Ecto neural progenitor cell (in vitro differentiated cells): ENCODE measurements at regions not wholly inside any gene's neighbourhood (a gene's known extent, or its start where the extent isn't known, plus 50 kb on each side); places are given as distances from the start of the nearest gene placed in this dataset.
"Not testable (repeated sequence)": the region's sequence is repeated elsewhere in the genome, so short reads cannot be mapped to it uniquely, and the experiment has no call there.

Source experiments
- DNase-seq: peaks from one replicate; pipeline ENCODE4 v3.0.0-alpha.2; 2018; ENCODE audit warnings: low spot score

DNA sequence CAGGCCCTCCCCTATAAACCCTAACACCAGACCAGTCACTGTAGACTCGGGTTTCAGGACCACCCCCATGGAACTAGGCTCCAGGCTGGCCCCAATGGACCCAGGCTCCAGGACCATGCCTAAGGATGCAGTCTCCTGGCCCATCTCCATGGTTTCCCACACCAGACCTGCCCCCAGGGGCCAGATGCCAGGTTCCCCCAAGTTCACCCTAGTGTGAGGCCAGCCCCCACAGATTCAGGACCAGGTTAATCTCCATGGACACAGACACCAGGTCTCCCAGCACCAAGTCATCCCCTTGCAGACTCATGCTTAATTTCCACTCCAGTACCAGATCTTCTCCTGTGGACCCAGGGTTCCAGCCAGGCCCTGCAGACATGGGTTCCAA, 103.8 kb upstream of the LANCL2 start:
- no peak for DNase-seq

- not testable (repeated sequence) for DNase-seq
Observed at GRCh38 chr7:55265328-55265727, 99.8 kb upstream of the LANCL2 start.

- no peak for DNase-seq
Observed at GRCh38 chr7:55265836-55266642, 99.1 kb upstream of the LANCL2 start.

DNA sequence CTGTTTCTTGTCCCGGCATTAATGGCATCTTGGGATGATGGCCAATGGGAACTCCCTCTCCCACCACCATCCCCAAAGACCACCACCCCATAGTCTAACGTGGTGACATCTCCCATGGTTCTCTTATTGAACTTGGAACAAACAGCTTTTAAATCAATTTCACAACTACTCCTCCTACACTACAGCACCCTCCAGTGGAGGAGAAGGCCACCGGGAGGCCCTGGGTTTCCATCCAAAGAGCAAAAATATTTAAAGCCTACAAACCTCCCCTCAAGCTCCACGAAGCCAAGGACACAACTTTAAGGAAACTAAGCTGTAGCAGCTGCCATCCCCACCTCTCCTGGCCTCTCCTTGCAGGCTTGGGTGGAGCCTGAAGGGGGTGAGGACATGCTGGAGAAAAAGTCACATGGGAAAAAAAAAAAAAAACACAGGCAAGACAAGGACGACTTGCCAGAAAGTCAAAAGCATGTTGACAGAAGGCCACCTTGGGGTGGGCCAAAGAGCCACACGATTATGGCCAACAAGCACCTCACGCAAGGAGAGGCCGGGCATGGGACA, 94.0 kb upstream of the LANCL2 start:
- DNase-seq: no peak

- no peak for DNase-seq
Observed at GRCh38 chr7:55271661-55272060, 93.5 kb upstream of the LANCL2 start.

- DNase-seq: no peak
Observed at GRCh38 chr7:55272328-55272727, 92.8 kb upstream of the LANCL2 start.

DNA sequence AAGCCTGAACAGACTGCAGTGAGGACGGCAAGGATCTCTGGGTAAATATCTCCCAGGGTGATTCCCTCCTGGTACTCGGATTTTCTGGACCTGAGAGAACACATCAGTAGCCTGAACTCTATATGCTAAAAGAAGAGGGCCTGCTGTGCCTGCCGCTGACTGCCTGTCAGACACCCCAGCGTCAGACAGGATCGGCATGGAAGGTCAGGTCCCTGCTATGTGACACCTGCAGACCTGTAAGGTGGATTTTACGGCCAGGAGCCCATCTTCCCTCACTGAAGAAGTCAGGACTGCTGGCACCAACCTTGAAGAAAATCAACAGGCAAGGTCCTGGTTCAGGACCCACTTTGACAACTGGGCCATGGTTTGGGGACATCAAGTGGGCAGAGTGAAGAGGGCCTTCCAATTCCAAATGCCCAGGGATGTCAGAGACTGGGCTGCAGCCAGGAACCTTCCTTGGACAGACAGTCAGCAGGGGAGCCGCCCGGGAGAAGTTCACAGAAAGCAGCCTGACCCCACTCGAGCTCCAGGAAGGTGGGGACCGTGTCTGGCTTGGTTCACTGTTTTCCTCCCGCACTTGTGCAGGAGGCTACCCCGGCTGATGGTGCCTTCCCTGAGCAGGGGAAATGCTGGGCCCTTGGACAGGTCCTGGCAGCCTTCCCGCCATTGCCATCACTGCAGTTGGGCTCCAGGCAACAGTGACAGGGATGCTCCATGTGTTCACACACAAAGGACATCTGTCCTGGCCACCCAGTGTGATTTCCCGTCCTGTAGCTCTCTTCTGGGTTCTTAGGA, 91.8 kb upstream of the LANCL2 start:
- DNase-seq: no peak

GRCh38 chr7:55274156-55274555, 91.0 kb upstream of the LANCL2 start:
- DNase-seq: no peak

DNA sequence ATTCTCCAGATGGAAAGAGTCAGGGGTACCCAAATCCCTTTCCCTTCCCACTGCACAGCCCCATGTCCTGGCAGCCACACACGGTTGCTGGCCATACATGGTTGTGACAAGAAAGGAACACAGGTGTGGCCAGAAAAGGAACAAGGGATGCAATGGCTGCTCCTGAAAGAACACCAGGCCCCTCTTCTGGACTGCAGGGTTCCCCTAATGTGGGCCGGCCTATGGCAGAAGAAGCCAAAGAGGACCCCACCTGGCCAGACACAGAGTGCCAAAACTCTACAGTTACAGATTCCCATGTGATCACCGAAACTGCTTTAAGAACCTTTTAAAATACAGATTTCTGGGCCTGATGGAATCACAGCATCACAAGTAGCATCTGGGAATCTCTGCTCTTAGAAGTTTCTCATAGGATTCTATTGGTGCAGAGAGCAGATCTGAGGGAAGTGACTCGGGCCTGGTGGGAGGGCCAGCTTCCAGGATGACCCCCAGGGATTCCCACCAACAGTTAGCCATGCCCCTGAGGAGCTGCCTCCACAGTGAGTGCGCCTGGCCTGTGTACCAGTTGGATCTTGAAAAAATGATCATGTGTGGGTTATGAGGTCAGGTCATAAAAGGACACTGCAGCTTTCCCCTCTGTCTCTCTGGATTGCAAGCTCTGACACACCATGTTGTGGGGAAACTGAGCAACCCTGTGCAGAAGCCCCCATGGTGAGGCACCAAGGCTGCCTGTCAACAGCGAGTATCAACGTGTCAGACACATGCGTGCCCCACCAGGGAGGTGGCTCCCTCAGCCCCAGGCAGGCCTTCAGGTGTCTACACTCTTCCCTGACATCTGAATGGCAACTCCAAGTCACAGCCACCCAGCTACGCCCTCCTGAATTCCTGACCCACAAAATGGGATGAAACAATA, 89.6 kb upstream of the LANCL2 start:
- DNase-seq: no peak

DNA sequence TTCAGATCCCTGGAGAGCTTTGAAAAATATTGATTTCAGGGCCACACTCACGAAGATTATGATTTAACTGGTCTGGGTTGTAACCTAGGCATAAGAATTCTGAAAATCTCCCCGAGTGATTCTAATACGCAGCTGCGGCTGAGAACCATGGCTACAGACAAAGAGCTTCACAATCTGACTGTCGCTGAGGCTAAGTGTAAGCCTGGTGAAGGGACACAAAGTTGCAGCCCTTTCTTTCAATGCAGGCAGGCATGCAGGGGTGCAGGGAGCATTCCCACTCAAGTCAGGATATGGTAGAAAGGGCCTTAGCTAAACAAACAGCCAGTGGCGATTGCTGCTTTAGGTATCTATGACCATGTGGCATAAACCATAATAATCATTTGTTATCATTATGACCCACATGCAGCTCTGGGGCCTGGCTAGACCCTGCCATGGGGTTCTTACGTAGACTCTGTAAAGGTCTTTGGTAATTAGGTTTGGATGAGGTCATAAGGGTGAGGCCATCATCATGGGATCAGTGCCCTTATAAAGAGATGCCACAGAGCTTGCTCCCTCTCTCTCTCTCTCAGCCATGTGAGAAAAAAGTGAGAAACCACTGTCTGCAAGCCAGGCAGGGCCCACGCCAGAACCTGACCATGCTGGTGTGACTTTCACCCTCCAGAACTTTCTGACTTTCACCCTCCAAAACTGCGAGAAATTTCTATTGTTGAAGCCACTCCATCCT, 88.4 kb upstream of the LANCL2 start:
- DNase-seq: no peak

DNA sequence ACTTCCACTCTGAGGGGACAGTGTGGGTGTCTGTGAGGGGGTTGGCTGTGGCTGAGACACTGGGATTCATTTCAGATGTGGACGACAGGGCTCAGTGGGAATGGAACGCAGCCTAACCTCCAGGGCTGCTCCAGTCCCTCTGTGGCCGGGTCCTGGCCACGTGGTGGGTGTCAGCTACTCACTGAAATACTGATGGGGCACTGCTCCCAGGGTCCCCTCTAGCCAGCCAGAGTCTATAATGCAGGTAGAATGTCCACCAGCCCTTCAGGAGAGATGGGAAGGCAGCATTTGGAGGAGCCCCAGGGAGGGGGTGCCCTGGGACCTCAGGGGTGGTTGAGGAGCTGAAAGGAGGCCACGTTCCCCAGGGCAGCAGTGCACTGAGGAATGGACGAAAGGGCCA, 87.2 kb upstream of the LANCL2 start:
- DNase-seq: no peak

- no peak for DNase-seq
Observed at GRCh38 chr7:55278321-55278720, 86.8 kb upstream of the LANCL2 start.

- no peak for DNase-seq
Observed at GRCh38 chr7:55279080-55279845, 85.9 kb upstream of the LANCL2 start.

GRCh38 chr7:55280031-55280454, 85.1 kb upstream of the LANCL2 start:
- DNase-seq: peak; percentile 72

DNA sequence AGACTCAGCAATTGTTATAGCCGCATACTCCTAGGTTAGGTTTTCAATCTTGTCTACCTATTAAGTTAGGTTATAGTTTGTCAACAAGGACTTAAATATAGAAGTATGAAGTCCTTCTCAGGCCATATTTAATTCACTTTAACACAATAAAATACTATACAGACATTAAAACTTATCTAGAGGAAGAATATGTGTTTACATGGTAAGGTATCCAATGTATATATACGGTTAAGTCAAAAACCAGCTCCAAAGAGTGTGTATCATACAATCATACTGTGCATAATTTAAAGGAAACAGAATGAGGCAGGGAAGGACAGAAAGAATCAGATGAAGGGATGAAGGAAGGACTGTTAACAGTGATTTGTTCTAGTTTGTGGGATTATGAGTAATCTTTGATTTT, 79.5 kb upstream of the LANCL2 start:
- no peak for DNase-seq

DNA sequence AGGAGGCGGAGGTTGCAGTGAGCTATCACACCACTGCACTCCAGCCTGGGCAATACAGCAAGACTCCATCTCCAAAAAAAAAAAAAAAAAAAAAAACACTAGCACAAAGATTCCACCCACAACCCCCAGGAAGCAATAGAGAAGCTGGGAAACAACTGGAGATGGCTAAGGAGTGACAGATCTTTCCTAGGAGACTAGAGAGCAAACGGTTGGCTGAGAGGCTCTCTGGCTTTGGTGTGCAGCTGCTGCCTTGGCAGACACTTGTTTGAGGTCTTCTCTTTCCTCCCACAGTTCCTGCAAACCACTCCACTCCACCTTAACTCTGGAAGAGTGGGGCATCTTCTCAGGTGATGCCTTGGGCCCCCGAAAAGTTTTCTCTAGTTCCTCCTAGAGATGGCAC, 78.5 kb upstream of the LANCL2 start:
- no peak for DNase-seq

DNA sequence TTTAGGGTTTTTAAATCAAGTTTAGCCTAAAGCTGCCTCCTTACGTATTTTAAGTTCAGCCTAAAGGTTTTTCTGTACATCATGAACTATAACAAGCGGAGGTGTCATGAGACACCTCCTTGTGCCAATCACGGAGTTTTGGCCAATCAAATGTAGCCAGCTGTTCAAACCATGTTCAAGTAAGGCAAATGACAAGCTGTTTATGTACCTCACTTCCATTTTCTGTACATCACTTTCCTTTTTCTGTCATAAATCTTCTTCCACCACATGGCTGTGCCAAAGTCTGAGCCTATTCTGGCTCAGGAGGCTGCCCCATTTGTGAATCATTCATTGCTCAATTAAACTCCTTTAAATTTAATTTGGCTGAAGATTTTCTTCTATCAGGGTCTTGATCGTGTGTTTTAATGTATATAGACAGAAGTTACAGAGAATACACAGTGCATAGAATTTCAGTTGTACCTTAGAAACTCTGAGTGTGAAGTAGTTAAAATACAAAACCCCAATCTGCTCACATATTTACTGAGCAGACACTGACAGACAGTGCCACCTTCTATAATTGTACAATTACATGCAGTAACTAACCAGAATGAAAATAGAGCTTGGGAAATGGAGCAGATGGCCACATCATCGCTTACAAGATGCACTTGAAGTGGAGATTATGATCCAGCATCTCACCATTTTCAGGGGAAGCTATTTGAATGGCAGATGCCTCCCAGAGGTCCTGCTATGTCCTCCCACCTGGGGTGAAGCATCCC, 76.9 kb upstream of the LANCL2 start:
- DNase-seq: no peak

GRCh38 chr7:55296070-55296469, 69.1 kb upstream of the LANCL2 start:
- DNase-seq: no peak

DNA sequence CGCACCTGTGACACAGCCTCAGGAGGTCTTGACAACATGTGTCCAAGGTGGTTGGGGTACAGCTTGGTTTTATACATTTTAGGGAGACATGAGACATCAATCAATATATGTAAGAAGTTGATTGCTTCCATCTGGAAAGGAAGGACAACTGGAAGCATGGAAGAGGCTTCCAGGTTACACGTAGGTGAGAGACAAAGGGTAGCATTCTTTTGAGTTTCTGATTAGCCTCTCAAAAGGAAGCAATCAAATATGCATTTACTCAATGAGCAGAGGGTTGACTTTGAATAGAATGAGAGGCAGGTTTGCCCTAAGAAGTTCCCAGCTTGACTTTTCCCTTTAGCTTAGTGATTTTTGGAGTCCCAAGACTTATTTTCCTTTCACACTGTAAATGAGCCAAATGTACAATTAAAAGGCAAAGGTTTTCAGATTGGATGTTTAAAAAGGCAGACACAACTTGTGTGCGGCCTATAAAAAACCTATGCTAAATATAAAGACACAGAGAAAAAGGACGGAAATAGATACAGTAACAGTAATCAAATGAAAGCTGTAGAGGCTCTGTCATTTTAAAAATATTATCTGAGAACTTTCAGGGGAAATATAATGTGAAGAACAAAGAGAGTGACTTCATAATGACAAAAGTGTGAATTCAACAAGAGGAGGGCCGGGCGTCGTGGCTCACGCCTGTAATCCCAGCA, 65.7 kb upstream of the LANCL2 start:
- DNase-seq: no peak
